SK-N-SH (cell line): ENCODE measurements at regions not wholly inside any gene's neighbourhood (a gene's known extent, or its start where the extent isn't known, plus 50 kb on each side); places are given as distances from the start of the nearest gene placed in this dataset.

Experiments
- CHD2 ChIP-seq: fragments of 150-350 bp; IDR thresholded peaks from 2 replicates; pipeline ENCODE4 v1.6.1; 2018; ENCODE audit warnings: low read length; ENCODE audit not compliant: partially characterized antibody
- EZH2phosphoT487 ChIP-seq: fragments of 200-600 bp; sonication (generic); IDR thresholded peaks from 2 replicates; pipeline ENCODE4 v1.6.1; 2017; ENCODE audit warnings: low read depth, mixed run types, mild to moderate bottlenecking, antibody characterized with exemption, moderate library complexity, borderline replicate concordance
- FOXM1 ChIP-seq: IDR thresholded peaks from 2 replicates; pipeline ENCODE4 v1.4.0; 2012; ENCODE audit warnings: low read depth, mild to moderate bottlenecking
- GATA2 ChIP-seq: sonication (generic); formaldehyde crosslinking; IDR thresholded peaks from 2 replicates; pipeline ENCODE4 v1.5.0; 2020; ENCODE audit warnings: mild to moderate bottlenecking, missing genetic modification reagents
- MEF2A ChIP-seq: IDR thresholded peaks from 2 replicates; pipeline ENCODE4 v1.4.0; 2012; ENCODE audit warnings: low read depth, borderline replicate concordance
- NFIC ChIP-seq: IDR thresholded peaks from 2 replicates; pipeline ENCODE4 v1.4.0; 2012; ENCODE audit warnings: borderline replicate concordance
- POLR2AphosphoS5 ChIP-seq: IDR thresholded peaks from 2 replicates; pipeline ENCODE4 v1.6.1; 2012; ENCODE audit warnings: low read depth, low read length
- RFX5 ChIP-seq: IDR thresholded peaks from 2 replicates; pipeline ENCODE4 v1.6.1; 2012; ENCODE audit warnings: mild to moderate bottlenecking, improper control_type of control experiment, low read length
- RXRA ChIP-seq: IDR thresholded peaks from 2 replicates; pipeline ENCODE4 v1.4.0; 2012; ENCODE audit warnings: low read depth, mild to moderate bottlenecking, borderline replicate concordance
- TF ChIP-seq, protein P1 (sequence below): IDR thresholded peaks from 2 replicates; pipeline ENCODE4 v1.4.0; 2012; ENCODE audit warnings: low read depth, borderline replicate concordance
- TF ChIP-seq, protein P2 (sequence below): fragments of 200-600 bp; sonication (generic); IDR thresholded peaks from 2 replicates; pipeline ENCODE4 v1.6.1; 2017; ENCODE audit warnings: antibody characterized with exemption, mild to moderate bottlenecking, moderate library complexity
- TF ChIP-seq, protein P3 (sequence below): IDR thresholded peaks from 2 replicates; pipeline ENCODE4 v1.4.0; 2012; ENCODE audit warnings: low read depth

DNA sequence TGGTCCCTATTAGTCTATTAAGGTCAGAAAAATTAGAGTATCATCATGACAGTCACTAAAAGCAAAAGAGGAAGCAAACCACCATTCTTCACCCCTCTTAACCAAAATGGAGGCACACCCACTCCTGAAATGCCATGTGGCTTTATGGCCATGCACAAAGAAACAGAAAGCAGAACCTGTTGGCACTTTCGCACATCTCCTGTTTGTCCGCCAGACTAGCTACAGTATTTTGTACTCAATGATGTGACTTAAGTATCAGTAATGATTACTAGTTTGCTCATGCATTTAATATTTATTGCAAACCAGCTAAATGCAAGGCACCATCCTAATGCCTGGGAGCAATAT, 70.2 kb upstream of the GNAO1 start:
- TF ChIP-seq FOXM1 (no peak), POLR2AphosphoS5 (no peak), CHD2 (no peak), GATA2 (CRISPR knock-in tag) (no peak), RFX5 (no peak), NFIC (no peak), RXRA (no peak), MEF2A (no peak), EZH2phosphoT487 (no peak)
- TF ChIP-seq, protein P1, sequence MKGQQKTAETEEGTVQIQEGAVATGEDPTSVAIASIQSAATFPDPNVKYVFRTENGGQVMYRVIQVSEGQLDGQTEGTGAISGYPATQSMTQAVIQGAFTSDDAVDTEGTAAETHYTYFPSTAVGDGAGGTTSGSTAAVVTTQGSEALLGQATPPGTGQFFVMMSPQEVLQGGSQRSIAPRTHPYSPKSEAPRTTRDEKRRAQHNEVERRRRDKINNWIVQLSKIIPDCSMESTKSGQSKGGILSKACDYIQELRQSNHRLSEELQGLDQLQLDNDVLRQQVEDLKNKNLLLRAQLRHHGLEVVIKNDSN, result no peak
- TF ChIP-seq, protein P2, sequence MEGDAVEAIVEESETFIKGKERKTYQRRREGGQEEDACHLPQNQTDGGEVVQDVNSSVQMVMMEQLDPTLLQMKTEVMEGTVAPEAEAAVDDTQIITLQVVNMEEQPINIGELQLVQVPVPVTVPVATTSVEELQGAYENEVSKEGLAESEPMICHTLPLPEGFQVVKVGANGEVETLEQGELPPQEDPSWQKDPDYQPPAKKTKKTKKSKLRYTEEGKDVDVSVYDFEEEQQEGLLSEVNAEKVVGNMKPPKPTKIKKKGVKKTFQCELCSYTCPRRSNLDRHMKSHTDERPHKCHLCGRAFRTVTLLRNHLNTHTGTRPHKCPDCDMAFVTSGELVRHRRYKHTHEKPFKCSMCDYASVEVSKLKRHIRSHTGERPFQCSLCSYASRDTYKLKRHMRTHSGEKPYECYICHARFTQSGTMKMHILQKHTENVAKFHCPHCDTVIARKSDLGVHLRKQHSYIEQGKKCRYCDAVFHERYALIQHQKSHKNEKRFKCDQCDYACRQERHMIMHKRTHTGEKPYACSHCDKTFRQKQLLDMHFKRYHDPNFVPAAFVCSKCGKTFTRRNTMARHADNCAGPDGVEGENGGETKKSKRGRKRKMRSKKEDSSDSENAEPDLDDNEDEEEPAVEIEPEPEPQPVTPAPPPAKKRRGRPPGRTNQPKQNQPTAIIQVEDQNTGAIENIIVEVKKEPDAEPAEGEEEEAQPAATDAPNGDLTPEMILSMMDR, result no peak
- TF ChIP-seq, protein P3, sequence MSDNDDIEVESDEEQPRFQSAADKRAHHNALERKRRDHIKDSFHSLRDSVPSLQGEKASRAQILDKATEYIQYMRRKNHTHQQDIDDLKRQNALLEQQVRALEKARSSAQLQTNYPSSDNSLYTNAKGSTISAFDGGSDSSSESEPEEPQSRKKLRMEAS, result no peak
